GM23338 (cell line): ENCODE measurements at regions not wholly inside any gene's neighbourhood (a gene's known extent, or its start where the extent isn't known, plus 50 kb on each side); places are given as distances from the start of the nearest gene placed in this dataset.

Experiments
- ATAC-seq: fragments of 200-7000 bp; cut with Tn5 transposase; 3 replicates; pipeline ENCODE4 v1.9.1; 2020
- DNase-seq: peaks from one replicate; pipeline ENCODE4 v3.0.0-alpha.2; 2015; ENCODE audit warnings: low spot score
- H2AFZ ChIP-seq: fragments of 200-600 bp; sonication (generic); 2 replicates; pipeline ENCODE4 v1.8.0; 2016; ENCODE audit warnings: antibody characterized with exemption, mild to moderate bottlenecking, moderate library complexity
- H3F3A ChIP-seq: fragments of 200-600 bp; sonication (generic); replicated peaks from 2 replicates; pipeline ENCODE4 v1.8.0; 2017; ENCODE audit warnings: antibody characterized with exemption, mixed run types, low read depth
- H3K27ac ChIP-seq: fragments of 200-600 bp; sonication (generic); 2 replicates; pipeline ENCODE4 v1.6.1; 2016; ENCODE audit warnings: low read depth
- H3K27me3 ChIP-seq: fragments of 200-600 bp; sonication (generic); 2 replicates; pipeline ENCODE4 v1.8.0; 2016; ENCODE audit warnings: mild to moderate bottlenecking, mixed run types, moderate library complexity; ENCODE audit not compliant: insufficient read depth
- H3K36me3 ChIP-seq: fragments of 200-600 bp; sonication (generic); 2 replicates; pipeline ENCODE4 v1.8.0; 2016; ENCODE audit warnings: mild to moderate bottlenecking; ENCODE audit not compliant: insufficient read depth
- H3K4me1 ChIP-seq: fragments of 200-600 bp; sonication (generic); 2 replicates; pipeline ENCODE4 v1.8.0; 2016; ENCODE audit warnings: mild to moderate bottlenecking, moderate library complexity; ENCODE audit not compliant: insufficient read depth
- H3K4me2 ChIP-seq: fragments of 200-600 bp; sonication (generic); 2 replicates; pipeline ENCODE4 v1.7.1; 2017; ENCODE audit warnings: mixed run types
- H3K4me3 ChIP-seq: fragments of 200-600 bp; sonication (generic); 2 replicates; pipeline ENCODE4 v1.6.1; 2016; ENCODE audit warnings: mixed run types
- H3K79me2 ChIP-seq: fragments of 200-600 bp; sonication (generic); replicated peaks from 2 replicates; pipeline ENCODE4 v1.8.0; 2017; ENCODE audit warnings: mild to moderate bottlenecking; ENCODE audit not compliant: insufficient read depth
- H3K9me2 ChIP-seq: fragments of 200-600 bp; sonication (generic); 2 replicates; pipeline ENCODE4 v1.8.0; 2017; ENCODE audit not compliant: insufficient read depth
- H4K20me1 ChIP-seq: fragments of 200-600 bp; sonication (generic); replicated peaks from 2 replicates; pipeline ENCODE4 v1.8.0; 2017; ENCODE audit warnings: mild to moderate bottlenecking; ENCODE audit not compliant: insufficient read depth
- H3K27ac Mint-ChIP-seq: 2 replicates; pipeline ENCODE4 v1.8.0; 2020; ENCODE audit warnings: inconsistent platforms, mild to moderate bottlenecking, moderate library complexity, mixed read lengths
- H3K27me3 Mint-ChIP-seq: 3 replicates; pipeline ENCODE4 v1.8.0; 2022; ENCODE audit warnings: low read depth, mild to moderate bottlenecking, moderate library complexity, mixed read lengths, inconsistent platforms; ENCODE audit not compliant: insufficient read depth, poor library complexity
- H3K36me3 Mint-ChIP-seq: 3 replicates; pipeline ENCODE4 v1.8.0; 2021; ENCODE audit warnings: low read depth, mild to moderate bottlenecking, inconsistent platforms, moderate library complexity, mixed read lengths
- H3K4me1 Mint-ChIP-seq: 3 replicates; pipeline ENCODE4 v1.8.0; 2020; ENCODE audit warnings: mild to moderate bottlenecking, inconsistent platforms, mixed read lengths
- H3K4me3 Mint-ChIP-seq: 3 replicates; pipeline ENCODE4 v1.8.0; 2021; ENCODE audit warnings: moderate library complexity, mild to moderate bottlenecking, inconsistent platforms, mixed read lengths
- H3K9me3 Mint-ChIP-seq: 3 replicates; pipeline ENCODE4 v1.8.0; 2020; ENCODE audit warnings: moderate library complexity, mild to moderate bottlenecking, inconsistent platforms, mixed read lengths
- CREB1 ChIP-seq: fragments of 250-450 bp; sonication (Bioruptor Pico); IDR thresholded peaks from 2 replicates; pipeline ENCODE4 v1.5.0; 2020; ENCODE audit warnings: low read depth, mild to moderate bottlenecking, moderate library complexity
- EZH2 ChIP-seq: fragments of 200-600 bp; sonication (generic); IDR thresholded peaks from one replicate; pipeline ENCODE4 v1.8.0; 2017; ENCODE audit warnings: antibody characterized with exemption, mild to moderate bottlenecking, low read depth; ENCODE audit not compliant: unreplicated experiment
- EZH2phosphoT487 ChIP-seq: fragments of 200-600 bp; sonication (generic); IDR thresholded peaks from one replicate; pipeline ENCODE4 v1.8.1; 2018; ENCODE audit warnings: antibody characterized with exemption; ENCODE audit not compliant: unreplicated experiment
- JUNB ChIP-seq: IDR thresholded peaks from one replicate; pipeline ENCODE4 v1.6.1; 2016; ENCODE audit warnings: antibody characterized with exemption; ENCODE audit not compliant: unreplicated experiment
- NANOG ChIP-seq: IDR thresholded peaks from 2 replicates; pipeline ENCODE4 v1.6.1; 2016; ENCODE audit warnings: antibody characterized with exemption, borderline replicate concordance
- POLR2AphosphoS5 ChIP-seq: IDR thresholded peaks from 2 replicates; pipeline ENCODE4 v1.6.1; 2016; ENCODE audit warnings: antibody characterized with exemption, low read depth
- STAT1 ChIP-seq: IDR thresholded peaks from one replicate; pipeline ENCODE4 v1.6.1; 2016; ENCODE audit warnings: antibody characterized with exemption; ENCODE audit not compliant: unreplicated experiment
- ZNF114 ChIP-seq: fragments of 250-450 bp; sonication (Bioruptor Pico); IDR thresholded peaks from 2 replicates; pipeline ENCODE4 v1.5.0; 2020; ENCODE audit warnings: mild to moderate bottlenecking, moderate library complexity
- ZNF331 ChIP-seq: fragments of 250-450 bp; sonication (Bioruptor Pico); IDR thresholded peaks from 2 replicates; pipeline ENCODE4 v1.5.0; 2020; ENCODE audit warnings: low read depth, mild to moderate bottlenecking, moderate library complexity
- TF ChIP-seq, protein P1 (sequence below): IDR thresholded peaks from one replicate; pipeline ENCODE4 v1.6.1; 2018; ENCODE audit warnings: antibody characterized with exemption; ENCODE audit not compliant: unreplicated experiment
- TF ChIP-seq, protein P2 (sequence below): IDR thresholded peaks from 2 replicates; pipeline ENCODE4 v1.6.1; 2016; ENCODE audit warnings: antibody characterized with exemption
- TF ChIP-seq, protein P3 (sequence below), 2 experiments: fragments of 200-600 bp in 1 of 2; sonication (generic) in 1 of 2; conservative IDR thresholded peaks; 2 replicates each; pipeline versions ENCODE4 v1.5.1 to v1.6.1; 2016 to 2017; ENCODE audit warnings: antibody characterized with exemption in 2 of 2, low read depth in 2 of 2, mild to moderate bottlenecking in 2 of 2, moderate library complexity in 1 of 2
- TF ChIP-seq, protein P4 (sequence below): fragments of 250-450 bp; sonication (Bioruptor Pico); IDR thresholded peaks from 2 replicates; pipeline ENCODE4 v1.5.0; 2020; ENCODE audit warnings: mild to moderate bottlenecking, moderate library complexity

DNA sequence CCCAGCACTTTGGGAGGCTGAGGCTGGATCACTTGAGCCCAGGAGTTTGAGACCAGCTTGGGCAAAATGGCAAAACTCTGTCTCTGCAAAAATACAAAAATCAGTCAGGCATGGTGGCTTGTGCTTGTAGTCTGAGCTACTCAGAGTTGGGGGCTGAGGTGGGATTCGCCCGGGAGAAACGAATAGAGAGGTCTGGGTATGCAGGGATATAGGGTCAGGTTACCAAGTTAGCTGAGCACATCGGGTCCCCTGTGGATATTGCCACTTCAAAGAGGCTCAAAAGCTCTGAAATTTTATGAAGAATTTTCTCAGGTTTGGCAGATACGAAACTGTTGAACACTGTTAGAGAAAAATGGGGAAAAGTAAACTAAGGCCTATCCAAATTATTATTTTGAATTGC is 120.9 kb upstream of the SGK1 start:
- no peak overlapping the region for H2AFZ ChIP-seq
- H3K4me1 ChIP-seq = no peaks in the 10 kb centered on the region; the same call in none of the 2 replicates
- H3K4me1 Mint-ChIP-seq = peaks cover 12% of the 10 kb centered on the region
- DNase-seq = peak; percentile 24
- no peak overlapping the region for H3K4me3 Mint-ChIP-seq
- H3K27ac ChIP-seq = no peak overlapping the region
- H3K36me3 Mint-ChIP-seq = no peaks in the 10 kb centered on the region
- no peaks in the 10 kb centered on the region for H3K27me3 ChIP-seq
- H3K27ac Mint-ChIP-seq = no peak overlapping the region
- H3K4me3 ChIP-seq = no peak overlapping the region
- H3K79me2 ChIP-seq = no peaks in the 10 kb centered on the region
- H3K9me2 ChIP-seq = no peaks in the 10 kb centered on the region
- TF ChIP-seq, protein P1, sequence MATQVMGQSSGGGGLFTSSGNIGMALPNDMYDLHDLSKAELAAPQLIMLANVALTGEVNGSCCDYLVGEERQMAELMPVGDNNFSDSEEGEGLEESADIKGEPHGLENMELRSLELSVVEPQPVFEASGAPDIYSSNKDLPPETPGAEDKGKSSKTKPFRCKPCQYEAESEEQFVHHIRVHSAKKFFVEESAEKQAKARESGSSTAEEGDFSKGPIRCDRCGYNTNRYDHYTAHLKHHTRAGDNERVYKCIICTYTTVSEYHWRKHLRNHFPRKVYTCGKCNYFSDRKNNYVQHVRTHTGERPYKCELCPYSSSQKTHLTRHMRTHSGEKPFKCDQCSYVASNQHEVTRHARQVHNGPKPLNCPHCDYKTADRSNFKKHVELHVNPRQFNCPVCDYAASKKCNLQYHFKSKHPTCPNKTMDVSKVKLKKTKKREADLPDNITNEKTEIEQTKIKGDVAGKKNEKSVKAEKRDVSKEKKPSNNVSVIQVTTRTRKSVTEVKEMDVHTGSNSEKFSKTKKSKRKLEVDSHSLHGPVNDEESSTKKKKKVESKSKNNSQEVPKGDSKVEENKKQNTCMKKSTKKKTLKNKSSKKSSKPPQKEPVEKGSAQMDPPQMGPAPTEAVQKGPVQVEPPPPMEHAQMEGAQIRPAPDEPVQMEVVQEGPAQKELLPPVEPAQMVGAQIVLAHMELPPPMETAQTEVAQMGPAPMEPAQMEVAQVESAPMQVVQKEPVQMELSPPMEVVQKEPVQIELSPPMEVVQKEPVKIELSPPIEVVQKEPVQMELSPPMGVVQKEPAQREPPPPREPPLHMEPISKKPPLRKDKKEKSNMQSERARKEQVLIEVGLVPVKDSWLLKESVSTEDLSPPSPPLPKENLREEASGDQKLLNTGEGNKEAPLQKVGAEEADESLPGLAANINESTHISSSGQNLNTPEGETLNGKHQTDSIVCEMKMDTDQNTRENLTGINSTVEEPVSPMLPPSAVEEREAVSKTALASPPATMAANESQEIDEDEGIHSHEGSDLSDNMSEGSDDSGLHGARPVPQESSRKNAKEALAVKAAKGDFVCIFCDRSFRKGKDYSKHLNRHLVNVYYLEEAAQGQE = no peak
- TF ChIP-seq NANOG (no peak), STAT1 (no peak), JUNB (no peak), ZNF331 (CRISPR knock-in tag) (no peak), ZNF114 (CRISPR knock-in tag) (no peak), EZH2 (no peak), EZH2phosphoT487 (no peak), CREB1 (CRISPR knock-in tag) (no peak), POLR2AphosphoS5 (no peak)
- TF ChIP-seq, protein P2, sequence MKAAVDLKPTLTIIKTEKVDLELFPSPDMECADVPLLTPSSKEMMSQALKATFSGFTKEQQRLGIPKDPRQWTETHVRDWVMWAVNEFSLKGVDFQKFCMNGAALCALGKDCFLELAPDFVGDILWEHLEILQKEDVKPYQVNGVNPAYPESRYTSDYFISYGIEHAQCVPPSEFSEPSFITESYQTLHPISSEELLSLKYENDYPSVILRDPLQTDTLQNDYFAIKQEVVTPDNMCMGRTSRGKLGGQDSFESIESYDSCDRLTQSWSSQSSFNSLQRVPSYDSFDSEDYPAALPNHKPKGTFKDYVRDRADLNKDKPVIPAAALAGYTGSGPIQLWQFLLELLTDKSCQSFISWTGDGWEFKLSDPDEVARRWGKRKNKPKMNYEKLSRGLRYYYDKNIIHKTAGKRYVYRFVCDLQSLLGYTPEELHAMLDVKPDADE = no peak
- TF ChIP-seq, protein P3, sequence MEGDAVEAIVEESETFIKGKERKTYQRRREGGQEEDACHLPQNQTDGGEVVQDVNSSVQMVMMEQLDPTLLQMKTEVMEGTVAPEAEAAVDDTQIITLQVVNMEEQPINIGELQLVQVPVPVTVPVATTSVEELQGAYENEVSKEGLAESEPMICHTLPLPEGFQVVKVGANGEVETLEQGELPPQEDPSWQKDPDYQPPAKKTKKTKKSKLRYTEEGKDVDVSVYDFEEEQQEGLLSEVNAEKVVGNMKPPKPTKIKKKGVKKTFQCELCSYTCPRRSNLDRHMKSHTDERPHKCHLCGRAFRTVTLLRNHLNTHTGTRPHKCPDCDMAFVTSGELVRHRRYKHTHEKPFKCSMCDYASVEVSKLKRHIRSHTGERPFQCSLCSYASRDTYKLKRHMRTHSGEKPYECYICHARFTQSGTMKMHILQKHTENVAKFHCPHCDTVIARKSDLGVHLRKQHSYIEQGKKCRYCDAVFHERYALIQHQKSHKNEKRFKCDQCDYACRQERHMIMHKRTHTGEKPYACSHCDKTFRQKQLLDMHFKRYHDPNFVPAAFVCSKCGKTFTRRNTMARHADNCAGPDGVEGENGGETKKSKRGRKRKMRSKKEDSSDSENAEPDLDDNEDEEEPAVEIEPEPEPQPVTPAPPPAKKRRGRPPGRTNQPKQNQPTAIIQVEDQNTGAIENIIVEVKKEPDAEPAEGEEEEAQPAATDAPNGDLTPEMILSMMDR (conservative IDR thresholded peaks at IDR 0.05; ENCODE audit: low read depth in 2 of 2) = no peak
- TF ChIP-seq, protein P4, sequence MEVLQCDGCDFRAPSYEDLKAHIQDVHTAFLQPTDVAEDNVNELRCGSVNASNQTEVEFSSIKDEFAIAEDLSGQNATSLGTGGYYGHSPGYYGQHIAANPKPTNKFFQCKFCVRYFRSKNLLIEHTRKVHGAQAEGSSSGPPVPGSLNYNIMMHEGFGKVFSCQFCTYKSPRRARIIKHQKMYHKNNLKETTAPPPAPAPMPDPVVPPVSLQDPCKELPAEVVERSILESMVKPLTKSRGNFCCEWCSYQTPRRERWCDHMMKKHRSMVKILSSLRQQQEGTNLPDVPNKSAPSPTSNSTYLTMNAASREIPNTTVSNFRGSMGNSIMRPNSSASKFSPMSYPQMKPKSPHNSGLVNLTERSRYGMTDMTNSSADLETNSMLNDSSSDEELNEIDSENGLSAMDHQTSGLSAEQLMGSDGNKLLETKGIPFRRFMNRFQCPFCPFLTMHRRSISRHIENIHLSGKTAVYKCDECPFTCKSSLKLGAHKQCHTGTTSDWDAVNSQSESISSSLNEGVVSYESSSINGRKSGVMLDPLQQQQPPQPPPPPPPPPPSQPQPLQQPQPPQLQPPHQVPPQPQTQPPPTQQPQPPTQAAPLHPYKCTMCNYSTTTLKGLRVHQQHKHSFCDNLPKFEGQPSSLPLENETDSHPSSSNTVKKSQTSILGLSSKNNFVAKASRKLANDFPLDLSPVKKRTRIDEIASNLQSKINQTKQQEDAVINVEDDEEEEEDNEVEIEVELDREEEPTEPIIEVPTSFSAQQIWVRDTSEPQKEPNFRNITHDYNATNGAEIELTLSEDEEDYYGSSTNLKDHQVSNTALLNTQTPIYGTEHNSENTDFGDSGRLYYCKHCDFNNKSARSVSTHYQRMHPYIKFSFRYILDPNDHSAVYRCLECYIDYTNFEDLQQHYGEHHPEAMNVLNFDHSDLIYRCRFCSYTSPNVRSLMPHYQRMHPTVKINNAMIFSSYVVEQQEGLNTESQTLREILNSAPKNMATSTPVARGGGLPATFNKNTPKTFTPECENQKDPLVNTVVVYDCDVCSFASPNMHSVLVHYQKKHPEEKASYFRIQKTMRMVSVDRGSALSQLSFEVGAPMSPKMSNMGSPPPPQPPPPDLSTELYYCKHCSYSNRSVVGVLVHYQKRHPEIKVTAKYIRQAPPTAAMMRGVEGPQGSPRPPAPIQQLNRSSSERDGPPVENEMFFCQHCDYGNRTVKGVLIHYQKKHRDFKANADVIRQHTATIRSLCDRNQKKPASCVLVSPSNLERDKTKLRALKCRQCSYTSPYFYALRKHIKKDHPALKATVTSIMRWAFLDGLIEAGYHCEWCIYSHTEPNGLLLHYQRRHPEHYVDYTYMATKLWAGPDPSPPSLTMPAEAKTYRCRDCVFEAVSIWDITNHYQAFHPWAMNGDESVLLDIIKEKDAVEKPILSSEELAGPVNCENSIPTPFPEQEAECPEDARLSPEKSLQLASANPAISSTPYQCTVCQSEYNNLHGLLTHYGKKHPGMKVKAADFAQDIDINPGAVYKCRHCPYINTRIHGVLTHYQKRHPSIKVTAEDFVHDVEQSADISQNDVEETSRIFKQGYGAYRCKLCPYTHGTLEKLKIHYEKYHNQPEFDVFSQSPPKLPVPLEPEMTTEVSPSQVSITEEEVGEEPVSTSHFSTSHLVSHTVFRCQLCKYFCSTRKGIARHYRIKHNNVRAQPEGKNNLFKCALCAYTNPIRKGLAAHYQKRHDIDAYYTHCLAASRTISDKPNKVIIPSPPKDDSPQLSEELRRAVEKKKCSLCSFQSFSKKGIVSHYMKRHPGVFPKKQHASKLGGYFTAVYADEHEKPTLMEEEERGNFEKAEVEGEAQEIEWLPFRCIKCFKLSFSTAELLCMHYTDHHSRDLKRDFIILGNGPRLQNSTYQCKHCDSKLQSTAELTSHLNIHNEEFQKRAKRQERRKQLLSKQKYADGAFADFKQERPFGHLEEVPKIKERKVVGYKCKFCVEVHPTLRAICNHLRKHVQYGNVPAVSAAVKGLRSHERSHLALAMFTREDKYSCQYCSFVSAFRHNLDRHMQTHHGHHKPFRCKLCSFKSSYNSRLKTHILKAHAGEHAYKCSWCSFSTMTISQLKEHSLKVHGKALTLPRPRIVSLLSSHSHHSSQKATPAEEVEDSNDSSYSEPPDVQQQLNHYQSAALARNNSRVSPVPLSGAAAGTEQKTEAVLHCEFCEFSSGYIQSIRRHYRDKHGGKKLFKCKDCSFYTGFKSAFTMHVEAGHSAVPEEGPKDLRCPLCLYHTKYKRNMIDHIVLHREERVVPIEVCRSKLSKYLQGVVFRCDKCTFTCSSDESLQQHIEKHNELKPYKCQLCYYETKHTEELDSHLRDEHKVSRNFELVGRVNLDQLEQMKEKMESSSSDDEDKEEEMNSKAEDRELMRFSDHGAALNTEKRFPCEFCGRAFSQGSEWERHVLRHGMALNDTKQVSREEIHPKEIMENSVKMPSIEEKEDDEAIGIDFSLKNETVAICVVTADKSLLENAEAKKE (CRISPR knock-in tag) = no peak
- no peaks in the 10 kb centered on the region; the same call in 2 of the 3 replicates for H3K9me3 Mint-ChIP-seq
- no peaks in the 10 kb centered on the region for H4K20me1 ChIP-seq
- H3K4me2 ChIP-seq = no peak overlapping the region
- H3F3A ChIP-seq = no peaks in the 10 kb centered on the region
- H3K27me3 Mint-ChIP-seq = peaks cover 1% of the 10 kb centered on the region
- H3K36me3 ChIP-seq = no peaks in the 10 kb centered on the region
- peak; percentile 71 for ATAC-seq
